Breast epithelium (tissue), 4 donors: ENCODE measurements at regions not wholly inside any gene's neighbourhood (a gene's known extent, or its start where the extent isn't known, plus 50 kb on each side); places are given as distances from the start of the nearest gene placed in this dataset.

Experiments used
- DNase-seq, 2 donors: peaks; one replicate each; pipeline ENCODE4 v3.0.0-alpha.2; 2019; ENCODE audit warnings: low spot score in 2 of 2
- H3K27ac ChIP-seq, 2 donors: fragments of 200-600 bp; sonication (generic) in 1 of 2; one replicate each; pipeline ENCODE4 v1.5.1; 2016 to 2019; ENCODE audit warnings: mild to moderate bottlenecking in 1 of 2
- H3K27me3 ChIP-seq, 2 donors: fragments of 200-600 bp; sonication (generic) in 1 of 2; one replicate each; pipeline versions ENCODE4 v1.5.1 to v1.6.0; 2017 to 2019; ENCODE audit warnings: control low read depth in 1 of 2, mild to moderate bottlenecking in 1 of 2
- H3K36me3 ChIP-seq: fragments of 200-600 bp; one replicate; pipeline ENCODE4 v1.5.1; 2019
- H3K4me1 ChIP-seq, 2 donors: fragments of 200-600 bp; sonication (generic); one replicate each; pipeline ENCODE4 v1.5.1; 2016 to 2019; ENCODE audit warnings: control low read depth in 1 of 2
- H3K4me3 ChIP-seq, 3 donors: fragments of 200-600 bp; sonication (generic); 1 replicate in 2 of 3; 2 replicates in 1 of 3; pipeline ENCODE4 v1.5.1; 2016 to 2019; ENCODE audit warnings: mild to moderate bottlenecking in 3 of 3, moderate library complexity in 2 of 3
- H3K9me3 ChIP-seq, 2 donors: fragments of 200-600 bp; sonication (generic) in 1 of 2; one replicate each; pipeline ENCODE4 v1.5.1; 2016 to 2019; ENCODE audit warnings: control low read depth in 1 of 2
- POLR2A ChIP-seq: fragments of 450-650 bp; IDR thresholded peaks from one replicate; pipeline ENCODE4 v1.6.1; 2016; ENCODE audit warnings: antibody characterized with exemption, mild to moderate bottlenecking, moderate library complexity
- POLR2AphosphoS5 ChIP-seq, 3 donors: sonication (generic); formaldehyde crosslinking; IDR thresholded peaks; one replicate each; pipeline ENCODE4 v1.6.1; 2017; ENCODE audit warnings: antibody characterized with exemption in 3 of 3
- intact Hi-C: fragments of 100-400 bp; cut with DNase I; formaldehyde crosslinking; loops from one replicate; pipeline ENCODE4 v1.15.1; 2023; ENCODE audit warnings: low total_unique reads
- TF ChIP-seq, protein P1 (sequence below), 3 donors: fragments of 450-650 bp; IDR thresholded peaks; one replicate each; pipeline ENCODE4 v1.5.1; 2016 to 2017; ENCODE audit warnings: antibody characterized with exemption in 3 of 3, mild to moderate bottlenecking in 3 of 3, moderate library complexity in 3 of 3

GRCh38 chr13:78398743-78399410, 204.5 kb downstream of the POU4F1 start:
- H3K27me3 ChIP-seq, result no peaks in the 10 kb centered on the region
- DNase-seq, result no peak
- no peaks in the 10 kb centered on the region for H3K36me3 ChIP-seq
- TF ChIP-seq POLR2AphosphoS5 (IDR thresholded peaks at IDR 0.05) (no peak), POLR2A (no peak)
- TF ChIP-seq, protein P1, sequence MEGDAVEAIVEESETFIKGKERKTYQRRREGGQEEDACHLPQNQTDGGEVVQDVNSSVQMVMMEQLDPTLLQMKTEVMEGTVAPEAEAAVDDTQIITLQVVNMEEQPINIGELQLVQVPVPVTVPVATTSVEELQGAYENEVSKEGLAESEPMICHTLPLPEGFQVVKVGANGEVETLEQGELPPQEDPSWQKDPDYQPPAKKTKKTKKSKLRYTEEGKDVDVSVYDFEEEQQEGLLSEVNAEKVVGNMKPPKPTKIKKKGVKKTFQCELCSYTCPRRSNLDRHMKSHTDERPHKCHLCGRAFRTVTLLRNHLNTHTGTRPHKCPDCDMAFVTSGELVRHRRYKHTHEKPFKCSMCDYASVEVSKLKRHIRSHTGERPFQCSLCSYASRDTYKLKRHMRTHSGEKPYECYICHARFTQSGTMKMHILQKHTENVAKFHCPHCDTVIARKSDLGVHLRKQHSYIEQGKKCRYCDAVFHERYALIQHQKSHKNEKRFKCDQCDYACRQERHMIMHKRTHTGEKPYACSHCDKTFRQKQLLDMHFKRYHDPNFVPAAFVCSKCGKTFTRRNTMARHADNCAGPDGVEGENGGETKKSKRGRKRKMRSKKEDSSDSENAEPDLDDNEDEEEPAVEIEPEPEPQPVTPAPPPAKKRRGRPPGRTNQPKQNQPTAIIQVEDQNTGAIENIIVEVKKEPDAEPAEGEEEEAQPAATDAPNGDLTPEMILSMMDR (IDR thresholded peaks at IDR 0.05), result no peak
- H3K9me3 ChIP-seq, result no peaks in the 10 kb centered on the region
- no peak overlapping the region for H3K27ac ChIP-seq
- no peak overlapping the region for H3K4me3 ChIP-seq
- intact Hi-C loops, result no loop called here
- H3K4me1 ChIP-seq, result no peaks in the 10 kb centered on the region

GRCh38 chr13:78393286-78394142, 209.8 kb downstream of the POU4F1 start:
- intact Hi-C loops, result no loop called here
- TF ChIP-seq, protein P1 (IDR thresholded peaks at IDR 0.05), result no peak

GRCh38 chr13:78383899-78384298, 219.5 kb downstream of the POU4F1 start:
- no peaks in the 10 kb centered on the region for H3K36me3 ChIP-seq
- H3K4me3 ChIP-seq, result no peak overlapping the region
- H3K4me1 ChIP-seq, result no peaks in the 10 kb centered on the region
- no peak overlapping the region for H3K27ac ChIP-seq
- no peak for DNase-seq
- intact Hi-C loops, result loop anchor here (5.0 kb wide), 1 partner anchor 648 kb away; no protein-coding TSS in a partner anchor
- no peaks in the 10 kb centered on the region for H3K9me3 ChIP-seq
- TF ChIP-seq, protein P1 (IDR thresholded peaks at IDR 0.05), result no peak
- TF ChIP-seq POLR2A (no peak), POLR2AphosphoS5 (IDR thresholded peaks at IDR 0.05) (no peak)
- H3K27me3 ChIP-seq, result no peaks in the 10 kb centered on the region

More at GRCh38 chr13:78393286-78394142, 209.8 kb downstream of the POU4F1 start:
- no peak for DNase-seq
- Histone ChIP-seq H3K27me3 (no peaks in the 10 kb centered on the region), H3K4me3 (no peak overlapping the region), H3K4me1 (no peaks in the 10 kb centered on the region), H3K9me3 (no peaks in the 10 kb centered on the region), H3K27ac (no peak overlapping the region), H3K36me3 (no peaks in the 10 kb centered on the region)

- no peak for DNase-seq
- intact Hi-C loops, result loop anchor here (5.0 kb wide), 1 partner anchor 649 kb away; no protein-coding TSS in a partner anchor
- H3K36me3 ChIP-seq, result no peaks in the 10 kb centered on the region
- H3K27me3 ChIP-seq, result no peaks in the 10 kb centered on the region
- no peaks in the 10 kb centered on the region for H3K4me1 ChIP-seq
- H3K27ac ChIP-seq, result no peak overlapping the region
- no peak overlapping the region for H3K4me3 ChIP-seq
- TF ChIP-seq POLR2AphosphoS5 (IDR thresholded peaks at IDR 0.05) (no peak), POLR2A (no peak)
- TF ChIP-seq, protein P1 (IDR thresholded peaks at IDR 0.05), result no peak
- H3K9me3 ChIP-seq, result no peaks in the 10 kb centered on the region
Observed at GRCh38 chr13:78383071-78383484, 220.3 kb downstream of the POU4F1 start.

- no peaks in the 10 kb centered on the region for H3K36me3 ChIP-seq
- intact Hi-C loops, result loop anchor here (5.0 kb wide), 1 partner anchor 650 kb away; no protein-coding TSS in a partner anchor
- H3K9me3 ChIP-seq, result no peaks in the 10 kb centered on the region
- DNase-seq, result no peak
- H3K4me3 ChIP-seq, result no peak overlapping the region
- H3K4me1 ChIP-seq, result no peaks in the 10 kb centered on the region
- no peak overlapping the region for H3K27ac ChIP-seq
- no peaks in the 10 kb centered on the region for H3K27me3 ChIP-seq
- no peak for TF ChIP-seq POLR2AphosphoS5 (IDR thresholded peaks at IDR 0.05)
Observed at GRCh38 chr13:78382491-78382890, 220.9 kb downstream of the POU4F1 start.
